Colon (tissue), 2 donors: ENCODE measurements at regions not wholly inside any gene's neighbourhood (a gene's known extent, or its start where the extent isn't known, plus 50 kb on each side); places are given as distances from the start of the nearest gene placed in this dataset.

Source experiments
- FAIRE-seq: peaks from 2 replicates; lab custom pipeline; 2012; peaks lifted over from hg19 to GRCh38; lab: Jason Lieb, UNC
- donor health status: control.
- donor health status: control.

- FAIRE-seq = no peak
These were observed 650.9 kb upstream of the IGFBP3 start for GRCh38 chr7:46571996-46572395.

- no peak for FAIRE-seq
These were observed 648.0 kb upstream of the IGFBP3 start for GRCh38 chr7:46569133-46569465.

GRCh38 chr7:46568420-46569132 lies 647.5 kb upstream of the IGFBP3 start:
- FAIRE-seq = no peak

- FAIRE-seq = no peak
These were observed 646.8 kb upstream of the IGFBP3 start for GRCh38 chr7:46567858-46568257.

GRCh38 chr7:46566097-46566774 lies 645.2 kb upstream of the IGFBP3 start:
- no peak for FAIRE-seq

- FAIRE-seq = no peak
These were observed 644.4 kb upstream of the IGFBP3 start for GRCh38 chr7:46565253-46566096.

GRCh38 chr7:46559194-46559832 lies 638.2 kb upstream of the IGFBP3 start:
- no peak for FAIRE-seq

- no peak for FAIRE-seq
These were observed 637.6 kb upstream of the IGFBP3 start for GRCh38 chr7:46558482-46559193.

- FAIRE-seq = no peak
These were observed 636.7 kb upstream of the IGFBP3 start for GRCh38 chr7:46557781-46558180.

GRCh38 chr7:46557295-46557711 lies 636.2 kb upstream of the IGFBP3 start:
- FAIRE-seq = no peak

- peak; percentile 65 for FAIRE-seq
These were observed 633.8 kb upstream of the IGFBP3 start for GRCh38 chr7:46554688-46555422.

- FAIRE-seq = no peak
These were observed 630.5 kb upstream of the IGFBP3 start for GRCh38 chr7:46551603-46552002.

- FAIRE-seq = no peak
These were observed 629.8 kb upstream of the IGFBP3 start for GRCh38 chr7:46550864-46551263.

- FAIRE-seq = no peak
These were observed 629.0 kb upstream of the IGFBP3 start for GRCh38 chr7:46549892-46550639.

GRCh38 chr7:46549347-46549746 lies 628.3 kb upstream of the IGFBP3 start:
- no peak for FAIRE-seq

GRCh38 chr7:46547044-46547443 lies 626.0 kb upstream of the IGFBP3 start:
- no peak for FAIRE-seq

- FAIRE-seq = no peak
These were observed 624.7 kb upstream of the IGFBP3 start for GRCh38 chr7:46545790-46546189.

- FAIRE-seq = no peak
These were observed 623.4 kb upstream of the IGFBP3 start for GRCh38 chr7:46544396-46545008.

GRCh38 chr7:46542076-46542475 lies 621.0 kb upstream of the IGFBP3 start:
- FAIRE-seq = no peak

- no peak for FAIRE-seq
These were observed 618.9 kb upstream of the IGFBP3 start for GRCh38 chr7:46539892-46540483.
